ENCODE measurements at regions not wholly inside any gene's neighbourhood (a gene's known extent, or its start where the extent isn't known, plus 50 kb on each side); places are given as distances from the start of the nearest gene placed in this dataset.

DNA sequence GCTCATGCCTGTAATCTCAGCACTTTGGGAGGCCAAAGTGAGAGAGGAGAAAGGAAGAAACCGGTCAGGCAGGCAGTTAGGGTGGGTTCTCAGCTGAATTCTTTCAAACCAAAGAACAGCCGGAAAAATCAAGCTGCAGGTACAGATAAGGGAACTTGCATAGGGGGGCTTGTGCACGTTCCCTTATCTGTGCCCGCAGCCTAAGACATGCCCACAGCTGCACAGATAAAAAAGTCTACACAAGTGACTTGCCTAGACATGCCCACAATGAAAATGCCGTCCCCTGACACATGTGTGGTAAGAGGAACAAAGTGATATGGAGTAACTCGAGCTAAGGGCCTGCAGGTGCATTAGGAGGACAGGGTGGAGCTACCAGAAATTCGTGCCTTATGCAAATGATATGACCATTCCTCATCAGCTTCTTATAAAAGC lies 175.8 kb upstream of the SALL4 start:
- TF ChIP-seq, protein P1, sequence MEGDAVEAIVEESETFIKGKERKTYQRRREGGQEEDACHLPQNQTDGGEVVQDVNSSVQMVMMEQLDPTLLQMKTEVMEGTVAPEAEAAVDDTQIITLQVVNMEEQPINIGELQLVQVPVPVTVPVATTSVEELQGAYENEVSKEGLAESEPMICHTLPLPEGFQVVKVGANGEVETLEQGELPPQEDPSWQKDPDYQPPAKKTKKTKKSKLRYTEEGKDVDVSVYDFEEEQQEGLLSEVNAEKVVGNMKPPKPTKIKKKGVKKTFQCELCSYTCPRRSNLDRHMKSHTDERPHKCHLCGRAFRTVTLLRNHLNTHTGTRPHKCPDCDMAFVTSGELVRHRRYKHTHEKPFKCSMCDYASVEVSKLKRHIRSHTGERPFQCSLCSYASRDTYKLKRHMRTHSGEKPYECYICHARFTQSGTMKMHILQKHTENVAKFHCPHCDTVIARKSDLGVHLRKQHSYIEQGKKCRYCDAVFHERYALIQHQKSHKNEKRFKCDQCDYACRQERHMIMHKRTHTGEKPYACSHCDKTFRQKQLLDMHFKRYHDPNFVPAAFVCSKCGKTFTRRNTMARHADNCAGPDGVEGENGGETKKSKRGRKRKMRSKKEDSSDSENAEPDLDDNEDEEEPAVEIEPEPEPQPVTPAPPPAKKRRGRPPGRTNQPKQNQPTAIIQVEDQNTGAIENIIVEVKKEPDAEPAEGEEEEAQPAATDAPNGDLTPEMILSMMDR (IDR thresholded peaks at IDR 0.05), result no peak
- TF ChIP-seq POLR2A (IDR thresholded peaks at IDR 0.05) (no peak), EP300 (IDR thresholded peaks at IDR 0.05) (no peak)

Data from tibial nerve (tissue), 4 donors.